ENCODE measurements at regions not wholly inside any gene's neighbourhood (a gene's known extent, or its start where the extent isn't known, plus 50 kb on each side); places are given as distances from the start of the nearest gene placed in this dataset.

- no peak for TF ChIP-seq CTCF (IDR thresholded peaks at IDR 0.05; ENCODE audit: insufficient read depth, low read depth, low read length)
- no peak for TF ChIP-seq EZH2 (IDR thresholded peaks at IDR 0.05; ENCODE audit: insufficient read depth, low read length)
Observed at GRCh38 chr7:81013083-81013817, 94.4 kb upstream of the SEMA3C start.

Data from astrocyte (in vitro differentiated cells and primary cell).